GM19328 (cell line): ENCODE measurements at regions not wholly inside any gene's neighbourhood (a gene's known extent, or its start where the extent isn't known, plus 50 kb on each side); places are given as distances from the start of the nearest gene placed in this dataset.

Experiments used
- ATAC-seq: cut with Tn5 transposase; IDR thresholded peaks from one replicate; pipeline ENCODE4 v1.9.1; 2021; ENCODE audit warnings: mild to moderate bottlenecking, moderate library complexity; ENCODE audit not compliant: unreplicated experiment

GRCh38 chr2:9771101-9771449 is 72.2 kb upstream of the TAF1B start:
- ATAC-seq: no peak

GRCh38 chr2:9771481-9772017 is 71.7 kb upstream of the TAF1B start:
- no peak for ATAC-seq

GRCh38 chr2:9772035-9772998 is 71.0 kb upstream of the TAF1B start:
- no peak for ATAC-seq

GRCh38 chr2:9772999-9773902 is 70.0 kb upstream of the TAF1B start:
- no peak for ATAC-seq

- ATAC-seq: no peak
These were observed 69.4 kb upstream of the TAF1B start for GRCh38 chr2:9773903-9774239.

- no peak for ATAC-seq
These were observed 69.0 kb upstream of the TAF1B start for GRCh38 chr2:9774266-9774665.

GRCh38 chr2:9775351-9775750 is 67.9 kb upstream of the TAF1B start:
- ATAC-seq: no peak

GRCh38 chr2:9775999-9776712 is 67.1 kb upstream of the TAF1B start:
- ATAC-seq: no peak

- ATAC-seq: no peak
These were observed 66.2 kb upstream of the TAF1B start for GRCh38 chr2:9777081-9777480.

- ATAC-seq: no peak
These were observed 65.3 kb upstream of the TAF1B start for GRCh38 chr2:9778012-9778411.

GRCh38 chr2:9778471-9779316 is 64.6 kb upstream of the TAF1B start:
- no peak for ATAC-seq

- no peak for ATAC-seq
These were observed 63.5 kb upstream of the TAF1B start for GRCh38 chr2:9779596-9780264.

GRCh38 chr2:9780368-9781130 is 62.7 kb upstream of the TAF1B start:
- no peak for ATAC-seq

- no peak for ATAC-seq
These were observed 62.0 kb upstream of the TAF1B start for GRCh38 chr2:9781252-9781651.

- ATAC-seq: no peak
These were observed 61.0 kb upstream of the TAF1B start for GRCh38 chr2:9782197-9782719.

- ATAC-seq: no peak
These were observed 53.9 kb upstream of the TAF1B start for GRCh38 chr2:9789371-9789770.

- ATAC-seq: no peak
These were observed 52.5 kb upstream of the TAF1B start for GRCh38 chr2:9790702-9791225.

GRCh38 chr2:9791711-9792110 is 51.6 kb upstream of the TAF1B start:
- no peak for ATAC-seq
